HCT116 (cell line): ENCODE measurements at regions not wholly inside any gene's neighbourhood (a gene's known extent, or its start where the extent isn't known, plus 50 kb on each side); places are given as distances from the start of the nearest gene placed in this dataset.

Experiments used
- ATAC-seq: fragments of 200-7000 bp; cut with Tn5 transposase; 2 replicates; pipeline ENCODE4 v1.9.1; 2020; ENCODE audit warnings: mild to moderate bottlenecking, moderate library complexity
- BruUV-seq: library from RNA; stranded (reverse); fragments of 400-500 nt; replicated peaks from 2 replicates; lab custom pipeline; 2021; lab: Mats Ljungman, UMichigan
- CTCF ChIA-PET: fragments of 300-600 bp; sonication (Branson Sonifier 250); formaldehyde crosslinking; loops from one replicate; lab custom pipeline; 2021; ENCODE audit warnings: antibody characterized with exemption; lab: Charles Lee
- POLR2A ChIA-PET: fragments of 300-600, 350-600 bp; sonication (Branson Sonifier 250); formaldehyde crosslinking; loops from one replicate; lab custom pipeline; 2021; ENCODE audit warnings: antibody characterized with exemption; lab: Charles Lee
- RAD21 ChIA-PET, 2 experiments: fragments of 300-600 bp; sonication (Branson Sonifier 250); formaldehyde crosslinking; loops; one replicate each; lab custom pipeline; 2023; ENCODE audit warnings: low total read pairs in 2 of 2; ENCODE audit not compliant: uncharacterized antibody in 2 of 2, unreplicated experiment in 2 of 2, low non-redundant PET in 1 of 2; lab: Charles Lee
- DNase-seq: peaks from one replicate; pipeline ENCODE4 v3.0.0-alpha.2; 2010; ENCODE audit warnings: low read depth, low spot score
- H2AFZ ChIP-seq: fragments of 200-600 bp; shearing (Covaris generic), sonication (generic); 2 replicates; pipeline ENCODE4 v1.6.1; 2017; ENCODE audit warnings: low read depth, mixed run types, mixed read lengths, antibody characterized with exemption, low read length; ENCODE audit not compliant: poor library complexity, severe bottlenecking
- H3K27ac ChIP-seq: 2 replicates; pipeline ENCODE4 v1.5.1; 2012; ENCODE audit warnings: low read depth, low read length
- H3K27me3 ChIP-seq: fragments of 200-600 bp; sonication (generic); 2 replicates; pipeline ENCODE4 v1.6.1; 2016; ENCODE audit warnings: mixed run types, low read length, mixed read lengths; ENCODE audit not compliant: insufficient read depth
- H3K36me3 ChIP-seq, 2 experiments: fragments of 200-500 bp in 1 of 2; fragments of 200-600 bp in 1 of 2; sonication (Bioruptor generic) in 1 of 2; sonication (generic) in 1 of 2; 2 replicates each; pipeline versions ENCODE4 v1.5.1 to v1.6.1; 2014 to 2016; ENCODE audit warnings: low read length in 2 of 2, inconsistent platforms in 1 of 2, mixed read lengths in 1 of 2, mixed run types in 1 of 2; ENCODE audit not compliant: insufficient read depth in 2 of 2, control insufficient read depth in 1 of 2
- H3K4me1 ChIP-seq, 2 experiments: fragments of 200-600 bp in 1 of 2; sonication (generic) in 1 of 2; 2 replicates each; pipeline versions ENCODE4 v1.5.1 to v1.6.1; 2012 to 2017; ENCODE audit warnings: low read length in 2 of 2, inconsistent platforms in 1 of 2, mild to moderate bottlenecking in 1 of 2, mixed read lengths in 1 of 2, mixed run types in 1 of 2, moderate library complexity in 1 of 2; ENCODE audit not compliant: insufficient read depth in 2 of 2, control insufficient read depth in 1 of 2
- H3K4me2 ChIP-seq: fragments of 200-600 bp; sonication (generic); 2 replicates; pipeline ENCODE4 v1.6.1; 2017; ENCODE audit warnings: mixed run types, low read length, mixed read lengths
- H3K4me3 ChIP-seq, 2 experiments: fragments of 200-600 bp in 1 of 2; sonication (generic) in 1 of 2; replicated peaks in 1 of 2; 2 replicates each; pipeline ENCODE4 v1.5.1; 2011 to 2016; ENCODE audit warnings: low read length in 2 of 2, control low read depth in 1 of 2, low read depth in 1 of 2, mild to moderate bottlenecking in 1 of 2, mixed read lengths in 1 of 2, mixed run types in 1 of 2
- H3K79me2 ChIP-seq: fragments of 200-600 bp; sonication (generic); 2 replicates; pipeline ENCODE4 v1.6.1; 2017; ENCODE audit warnings: mild to moderate bottlenecking, mixed run types, low read length, moderate library complexity, mixed read lengths; ENCODE audit not compliant: insufficient read depth
- H3K9ac ChIP-seq: fragments of 200-600 bp; sonication (generic); 2 replicates; pipeline ENCODE4 v1.6.1; 2016; ENCODE audit warnings: low read length, mixed read lengths
- H3K9me2 ChIP-seq: fragments of 200-600 bp; sonication (generic), shearing (Covaris generic); 2 replicates; pipeline ENCODE4 v1.6.1; 2017; ENCODE audit warnings: mixed run types, mild to moderate bottlenecking, moderate library complexity; ENCODE audit not compliant: insufficient read depth
- H3K9me3 ChIP-seq, 2 experiments: fragments of 200-500 bp in 1 of 2; fragments of 200-600 bp in 1 of 2; sonication (Bioruptor generic) in 1 of 2; sonication (generic) in 1 of 2; 2 replicates each; pipeline ENCODE4 v1.6.1; 2014 to 2017; ENCODE audit warnings: low read length in 2 of 2, mixed read lengths in 2 of 2, inconsistent platforms in 1 of 2, low read depth in 1 of 2, mild to moderate bottlenecking in 1 of 2, mixed run types in 1 of 2, moderate library complexity in 1 of 2; ENCODE audit not compliant: control insufficient read depth in 1 of 2, insufficient read depth in 1 of 2
- H4K20me1 ChIP-seq: fragments of 200-600 bp; sonication (generic), shearing (Covaris generic); 2 replicates; pipeline ENCODE4 v1.6.1; 2017; ENCODE audit warnings: mixed run types, mild to moderate bottlenecking, moderate library complexity; ENCODE audit not compliant: insufficient read depth
- CEBPB ChIP-seq: IDR thresholded peaks from 2 replicates; pipeline ENCODE4 v1.6.1; 2012; ENCODE audit warnings: low read depth
- EGR1 ChIP-seq: IDR thresholded peaks from 2 replicates; pipeline ENCODE4 v1.6.1; 2012; ENCODE audit warnings: low read depth
- EZH2 ChIP-seq: fragments of 200-600 bp; sonication (generic); IDR thresholded peaks from 2 replicates; pipeline ENCODE4 v1.6.1; 2017; ENCODE audit warnings: antibody characterized with exemption, mixed run types
- EZH2phosphoT487 ChIP-seq: fragments of 200-600 bp; IDR thresholded peaks from 2 replicates; pipeline ENCODE4 v1.6.1; 2018; ENCODE audit warnings: antibody characterized with exemption, borderline replicate concordance
- FOSL1 ChIP-seq: IDR thresholded peaks from 2 replicates; pipeline ENCODE4 v1.6.1; 2012; ENCODE audit warnings: low read depth
- JUND ChIP-seq: IDR thresholded peaks from 2 replicates; pipeline ENCODE4 v1.6.1; 2012
- MAX ChIP-seq: IDR thresholded peaks from 2 replicates; pipeline ENCODE4 v1.6.1; 2012
- POLR2A ChIP-seq: IDR thresholded peaks from 2 replicates; pipeline ENCODE4 v1.7.0; 2011; ENCODE audit warnings: borderline replicate concordance; ENCODE audit not compliant: insufficient read depth, insufficient read length; ENCODE audit errors: extremely low read depth
- SIN3A ChIP-seq: IDR thresholded peaks from 2 replicates; pipeline ENCODE4 v1.6.1; 2012; ENCODE audit warnings: low read depth
- SRF ChIP-seq: IDR thresholded peaks from 2 replicates; pipeline ENCODE4 v1.6.1; 2012; ENCODE audit warnings: low read depth
- YY1 ChIP-seq: IDR thresholded peaks from 2 replicates; pipeline ENCODE4 v1.6.1; 2011; ENCODE audit warnings: low read length, low read depth, moderate library complexity, mild to moderate bottlenecking; ENCODE audit not compliant: insufficient replicate concordance; ENCODE audit errors: extremely low read depth
- ZFX ChIP-seq: fragments of 450-650 bp; IDR thresholded peaks from 2 replicates; pipeline ENCODE4 v1.6.1; 2017
- ZNF274 ChIP-seq: fragments of 200-500 bp; sonication (Bioruptor generic); IDR thresholded peaks from 2 replicates; pipeline ENCODE4 v1.6.1; 2014; ENCODE audit warnings: mild to moderate bottlenecking, low read depth, low read length, inconsistent platforms
- intact Hi-C: fragments of 100-400 bp; cut with micrococcal nuclease; formaldehyde crosslinking; loops from 2 replicates; pipeline ENCODE4 v1.10.0; 2022
- TF ChIP-seq, protein P1 (sequence below): IDR thresholded peaks from 2 replicates; pipeline ENCODE4 v1.6.1; 2012
- TF ChIP-seq, protein P2 (sequence below): IDR thresholded peaks from 2 replicates; pipeline ENCODE4 v1.6.1; 2011; ENCODE audit warnings: mild to moderate bottlenecking, low read length, moderate library complexity; ENCODE audit not compliant: insufficient replicate concordance; ENCODE audit errors: extremely low read depth

GRCh38 chr1:191857600-191857999 lies 300.7 kb upstream of the RGS18 start:
- Histone ChIP-seq H3K4me2 (no peak overlapping the region), H3K27ac (no peak overlapping the region)
- TF ChIP-seq JUND, result no peak
- no peak for TF ChIP-seq EZH2phosphoT487
- no peak for TF ChIP-seq POLR2A
- TF ChIP-seq ZFX, result no peak
- no peak for TF ChIP-seq CEBPB
- no peak for TF ChIP-seq MAX
- TF ChIP-seq FOSL1, result no peak
- TF ChIP-seq, protein P1, sequence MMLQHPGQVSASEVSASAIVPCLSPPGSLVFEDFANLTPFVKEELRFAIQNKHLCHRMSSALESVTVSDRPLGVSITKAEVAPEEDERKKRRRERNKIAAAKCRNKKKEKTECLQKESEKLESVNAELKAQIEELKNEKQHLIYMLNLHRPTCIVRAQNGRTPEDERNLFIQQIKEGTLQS, result no peak
- TF ChIP-seq, protein P2, sequence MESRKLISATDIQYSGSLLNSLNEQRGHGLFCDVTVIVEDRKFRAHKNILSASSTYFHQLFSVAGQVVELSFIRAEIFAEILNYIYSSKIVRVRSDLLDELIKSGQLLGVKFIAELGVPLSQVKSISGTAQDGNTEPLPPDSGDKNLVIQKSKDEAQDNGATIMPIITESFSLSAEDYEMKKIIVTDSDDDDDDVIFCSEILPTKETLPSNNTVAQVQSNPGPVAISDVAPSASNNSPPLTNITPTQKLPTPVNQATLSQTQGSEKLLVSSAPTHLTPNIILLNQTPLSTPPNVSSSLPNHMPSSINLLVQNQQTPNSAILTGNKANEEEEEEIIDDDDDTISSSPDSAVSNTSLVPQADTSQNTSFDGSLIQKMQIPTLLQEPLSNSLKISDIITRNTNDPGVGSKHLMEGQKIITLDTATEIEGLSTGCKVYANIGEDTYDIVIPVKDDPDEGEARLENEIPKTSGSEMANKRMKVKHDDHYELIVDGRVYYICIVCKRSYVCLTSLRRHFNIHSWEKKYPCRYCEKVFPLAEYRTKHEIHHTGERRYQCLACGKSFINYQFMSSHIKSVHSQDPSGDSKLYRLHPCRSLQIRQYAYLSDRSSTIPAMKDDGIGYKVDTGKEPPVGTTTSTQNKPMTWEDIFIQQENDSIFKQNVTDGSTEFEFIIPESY, result no peak
- TF ChIP-seq EZH2, result no peak
- no peak for TF ChIP-seq SRF
- no peak for TF ChIP-seq SIN3A
- TF ChIP-seq ZNF274, result no peak
- TF ChIP-seq EGR1, result no peak
- no peak for TF ChIP-seq YY1
- TF ChIP-seq, all 23 proteins: peak for 0
- H2AFZ ChIP-seq, result no peak overlapping the region
- H3K9ac ChIP-seq, result no peak overlapping the region
- H3K79me2 ChIP-seq, result no peaks in the 10 kb centered on the region
- H4K20me1 ChIP-seq, result no peaks in the 10 kb centered on the region
- ChIA-PET CTCF (no interaction called here), POLR2A (no interaction called here), RAD21 (no interaction called here)
- no peaks in the 10 kb centered on the region for H3K4me1 ChIP-seq
- BruUV-seq, result no TSS peak
- intact Hi-C loops, result no loop called here
- H3K36me3 ChIP-seq, result no peaks in the 10 kb centered on the region
- DNase-seq (no peak), ATAC-seq (no peak)
- no peaks in the 10 kb centered on the region for H3K27me3 ChIP-seq
- no peaks in the 10 kb centered on the region for H3K9me2 ChIP-seq
- no peaks in the 10 kb centered on the region for H3K9me3 ChIP-seq
- H3K4me3 ChIP-seq, result no peak overlapping the region
